ENCODE measurements at regions not wholly inside any gene's neighbourhood (a gene's known extent, or its start where the extent isn't known, plus 50 kb on each side); places are given as distances from the start of the nearest gene placed in this dataset.

DNA sequence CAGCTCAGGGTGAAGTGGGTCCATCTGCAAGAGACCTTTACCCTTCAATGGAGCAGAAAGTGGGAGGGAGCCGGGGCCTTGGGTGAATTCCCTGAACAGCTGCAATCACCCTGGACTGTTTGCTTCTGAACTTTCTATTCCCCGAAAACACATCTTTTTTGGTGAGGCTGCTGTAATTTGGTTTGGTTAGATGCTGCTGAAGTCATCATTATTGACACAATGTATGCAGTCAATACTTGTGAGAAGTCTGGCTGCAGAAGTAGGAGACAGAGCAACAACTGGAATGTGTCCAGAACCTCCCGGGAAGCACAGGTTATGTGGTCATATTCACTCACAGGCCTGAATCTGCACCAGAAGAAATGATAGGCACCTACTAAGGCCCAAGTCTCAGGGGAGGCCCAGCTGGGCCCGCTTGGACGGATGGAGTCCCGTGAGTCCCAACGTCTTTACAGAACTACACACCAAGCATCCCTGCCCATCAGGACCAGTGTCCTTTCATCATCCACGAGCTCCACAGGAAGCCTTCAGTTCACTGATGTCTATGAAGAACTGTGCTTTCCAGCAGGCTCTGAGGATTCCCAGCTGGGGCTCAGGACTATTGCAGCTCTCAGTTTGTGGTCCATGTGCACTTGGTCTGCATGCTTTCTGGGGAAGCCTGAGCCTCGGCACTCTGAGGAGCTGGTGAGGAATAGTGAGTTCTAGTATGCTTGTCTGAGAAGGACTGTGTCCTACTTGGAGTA is 177.6 kb downstream of the THBS2 start:
- TF ChIP-seq EZH2 (IDR thresholded peaks at IDR 0.05) (no peak), POLR2AphosphoS5 (IDR thresholded peaks at IDR 0.05; ENCODE audit: borderline replicate concordance, low read depth, low read length) (no peak), FOXP2 (optimal IDR thresholded peaks at IDR 0.05; ENCODE audit: control extremely low read depth, extremely low read length, insufficient read depth) (no peak)
